SK-N-SH treated with all-trans-retinoic acid at 6 μM for 48 hours (cell line): ENCODE measurements at regions not wholly inside any gene's neighbourhood (a gene's known extent, or its start where the extent isn't known, plus 50 kb on each side); places are given as distances from the start of the nearest gene placed in this dataset.

ENCODE experiments used
- ATAC-seq: fragments of 200-7000 bp; cut with Tn5 transposase; 3 replicates; pipeline ENCODE4 v1.9.1; 2020; ENCODE audit warnings: mild to moderate bottlenecking, moderate library complexity
- ARNTL ChIP-seq: fragments of 450-650 bp; formaldehyde crosslinking; IDR thresholded peaks from 2 replicates; pipeline ENCODE4 v1.5.0; 2020; ENCODE audit warnings: low read depth, mild to moderate bottlenecking, moderate library complexity, borderline replicate concordance
- BACH2 ChIP-seq: fragments of 250-450 bp; sonication (Bioruptor Pico); IDR thresholded peaks from 2 replicates; pipeline ENCODE4 v1.9.0; 2021; ENCODE audit warnings: mild to moderate bottlenecking, borderline replicate concordance
- CSDC2 ChIP-seq: fragments of 250-450 bp; sonication (Bioruptor Pico); IDR thresholded peaks from 2 replicates; pipeline ENCODE4 v1.5.0; 2020; ENCODE audit warnings: mild to moderate bottlenecking, moderate library complexity
- CSRNP3 ChIP-seq: fragments of 250-450 bp; sonication (Bioruptor Pico); IDR thresholded peaks from 2 replicates; pipeline ENCODE4 v1.5.1; 2021; ENCODE audit warnings: mild to moderate bottlenecking, moderate library complexity
- ESRRG ChIP-seq: fragments of 250-450 bp; sonication (Bioruptor Pico); IDR thresholded peaks from 2 replicates; pipeline ENCODE4 v1.6.1; 2021; ENCODE audit warnings: mild to moderate bottlenecking
- GLIS3 ChIP-seq: fragments of 250-450 bp; sonication (Bioruptor Pico); IDR thresholded peaks from 2 replicates; pipeline ENCODE4 v1.5.0; 2020; ENCODE audit warnings: mild to moderate bottlenecking, moderate library complexity
- ISL1 ChIP-seq: fragments of 250-450 bp; sonication (Bioruptor Pico); IDR thresholded peaks from 2 replicates; pipeline ENCODE4 v2.1.2; 2022; ENCODE audit warnings: mild to moderate bottlenecking, moderate library complexity
- OSR1 ChIP-seq: fragments of 250-450 bp; sonication (Bioruptor Pico); IDR thresholded peaks from 2 replicates; pipeline ENCODE4 v1.8.0; 2022; ENCODE audit warnings: moderate library complexity, mild to moderate bottlenecking, inconsistent platforms
- PATZ1 ChIP-seq: fragments of 250-450 bp; sonication (Bioruptor Pico); IDR thresholded peaks from 2 replicates; pipeline ENCODE4 v1.8.0; 2020; ENCODE audit warnings: mild to moderate bottlenecking, moderate library complexity, borderline replicate concordance
- POU6F1 ChIP-seq: fragments of 250-450 bp; sonication (Bioruptor Pico); IDR thresholded peaks from 2 replicates; pipeline ENCODE4 v1.8.0; 2021; ENCODE audit warnings: low read depth, mild to moderate bottlenecking, moderate library complexity, borderline replicate concordance
- PPARA ChIP-seq: fragments of 250-450 bp; sonication (Bioruptor Pico); IDR thresholded peaks from 2 replicates; pipeline ENCODE4 v1.5.0; 2020; ENCODE audit warnings: mild to moderate bottlenecking, borderline replicate concordance
- RARB ChIP-seq: fragments of 250-450 bp; sonication (Bioruptor Pico); IDR thresholded peaks from 2 replicates; pipeline ENCODE4 v1.8.0; 2021; ENCODE audit warnings: mild to moderate bottlenecking, moderate library complexity
- SNAI2 ChIP-seq: fragments of 250-450 bp; sonication (Bioruptor Pico); IDR thresholded peaks from 2 replicates; pipeline ENCODE4 v1.5.0; 2020; ENCODE audit warnings: mild to moderate bottlenecking, moderate library complexity
- TCF4 ChIP-seq: fragments of 250-450 bp; sonication (Bioruptor Pico); IDR thresholded peaks from 2 replicates; pipeline ENCODE4 v1.8.0; 2021; ENCODE audit warnings: mild to moderate bottlenecking, moderate library complexity, borderline replicate concordance
- TOX ChIP-seq: fragments of 250-450 bp; sonication (Bioruptor Pico); IDR thresholded peaks from 2 replicates; pipeline ENCODE4 v1.8.0; 2021; ENCODE audit warnings: mild to moderate bottlenecking, moderate library complexity, borderline replicate concordance
- TSHZ2 ChIP-seq: fragments of 250-450 bp; sonication (Bioruptor Pico); IDR thresholded peaks from 2 replicates; pipeline ENCODE4 v1.5.0; 2020; ENCODE audit warnings: mild to moderate bottlenecking, moderate library complexity
- ZC3H10 ChIP-seq: fragments of 250-450 bp; sonication (Bioruptor Pico); IDR thresholded peaks from 2 replicates; pipeline ENCODE4 v1.5.1; 2021; ENCODE audit warnings: mild to moderate bottlenecking, moderate library complexity
- ZFP3 ChIP-seq: fragments of 250-450 bp; sonication (Bioruptor Pico); IDR thresholded peaks from 2 replicates; pipeline ENCODE4 v1.5.0; 2020; ENCODE audit warnings: mild to moderate bottlenecking, moderate library complexity
- ZFP30 ChIP-seq: fragments of 450-650 bp; formaldehyde crosslinking; IDR thresholded peaks from 2 replicates; pipeline ENCODE4 v1.5.0; 2022; ENCODE audit warnings: mild to moderate bottlenecking, moderate library complexity
- ZNF565 ChIP-seq: fragments of 450-650 bp; formaldehyde crosslinking; conservative IDR thresholded peaks from 2 replicates; pipeline ENCODE4 v1.5.0; 2020; ENCODE audit warnings: low read depth, mild to moderate bottlenecking, moderate library complexity
- ZNF70 ChIP-seq: fragments of 450-650 bp; formaldehyde crosslinking; IDR thresholded peaks from 2 replicates; pipeline ENCODE4 v1.5.0; 2020; ENCODE audit warnings: mild to moderate bottlenecking, moderate library complexity
- ZNF8 ChIP-seq: fragments of 450-650 bp; formaldehyde crosslinking; IDR thresholded peaks from 2 replicates; pipeline ENCODE4 v1.5.0; 2020; ENCODE audit warnings: mild to moderate bottlenecking, moderate library complexity
- TF ChIP-seq, protein P1 (sequence below): fragments of 250-450 bp; sonication (Bioruptor Pico); IDR thresholded peaks from 2 replicates; pipeline ENCODE4 v1.5.1; 2020; ENCODE audit warnings: low read depth, mild to moderate bottlenecking, moderate library complexity

DNA sequence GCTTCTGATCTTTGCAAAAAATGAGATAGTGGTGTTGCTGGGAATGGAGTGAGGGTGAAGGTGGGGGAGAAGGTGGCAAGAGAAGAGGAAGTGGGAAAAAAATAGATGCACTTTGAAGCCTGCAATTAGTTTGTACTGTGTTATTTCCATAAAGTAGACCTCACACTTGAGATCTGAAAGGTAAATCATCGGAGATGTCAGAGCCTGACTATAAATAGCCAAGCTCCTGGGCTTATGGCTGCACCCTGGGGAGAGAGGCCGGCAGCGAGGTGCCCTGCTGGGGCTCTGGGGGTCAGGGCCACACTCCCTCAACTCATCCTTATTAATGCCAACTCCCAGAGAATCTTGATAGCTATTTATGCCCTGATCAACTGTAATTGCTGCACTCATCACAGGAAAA is 134.4 kb downstream of the NXPE2 start:
- TF ChIP-seq POU6F1 (no peak), ZNF70 (CRISPR knock-in tag) (no peak), OSR1 (CRISPR knock-in tag) (no peak), ZFP30 (CRISPR knock-in tag) (no peak), ZNF565 (CRISPR knock-in tag) (no peak), TOX (CRISPR knock-in tag) (no peak), CSRNP3 (no peak), ZFP3 (CRISPR knock-in tag) (no peak), TCF4 (CRISPR knock-in tag) (no peak), ZNF8 (no peak), RARB (no peak), GLIS3 (CRISPR knock-in tag) (no peak)
- TF ChIP-seq, protein P1, sequence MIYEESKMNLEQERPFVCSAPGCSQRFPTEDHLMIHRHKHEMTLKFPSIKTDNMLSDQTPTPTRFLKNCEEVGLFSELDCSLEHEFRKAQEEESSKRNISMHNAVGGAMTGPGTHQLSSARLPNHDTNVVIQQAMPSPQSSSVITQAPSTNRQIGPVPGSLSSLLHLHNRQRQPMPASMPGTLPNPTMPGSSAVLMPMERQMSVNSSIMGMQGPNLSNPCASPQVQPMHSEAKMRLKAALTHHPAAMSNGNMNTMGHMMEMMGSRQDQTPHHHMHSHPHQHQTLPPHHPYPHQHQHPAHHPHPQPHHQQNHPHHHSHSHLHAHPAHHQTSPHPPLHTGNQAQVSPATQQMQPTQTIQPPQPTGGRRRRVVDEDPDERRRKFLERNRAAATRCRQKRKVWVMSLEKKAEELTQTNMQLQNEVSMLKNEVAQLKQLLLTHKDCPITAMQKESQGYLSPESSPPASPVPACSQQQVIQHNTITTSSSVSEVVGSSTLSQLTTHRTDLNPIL (CRISPR knock-in tag): no peak
- TF ChIP-seq, all 23 proteins: peak for 0
- no peak for ATAC-seq

DNA sequence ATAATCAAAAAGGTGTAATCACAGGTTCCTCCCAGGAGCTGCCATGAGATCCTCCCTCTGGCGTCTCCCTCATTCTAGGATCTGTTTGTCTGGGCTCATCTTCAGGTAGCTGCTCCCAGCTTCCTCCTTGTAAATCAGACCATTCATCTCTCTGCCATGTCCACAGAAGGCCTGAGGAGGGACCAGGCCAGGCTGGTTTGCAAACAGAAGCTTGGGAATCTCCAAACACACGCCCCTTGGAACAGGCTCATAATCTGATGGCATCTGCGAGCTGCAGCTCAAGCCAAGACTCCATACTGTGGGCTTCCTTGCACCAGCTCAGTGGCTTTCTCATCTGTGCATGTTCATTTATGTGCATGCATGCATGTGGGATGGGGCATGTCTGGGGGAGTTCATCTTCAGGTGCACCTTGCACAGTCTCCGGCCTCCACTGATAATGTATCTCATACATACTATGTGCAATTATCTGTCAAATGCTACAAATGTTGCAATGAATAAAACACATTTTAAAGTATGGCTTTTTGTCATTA is 134.9 kb downstream of the NXPE2 start:
- ATAC-seq: no peak
- TF ChIP-seq ESRRG (CRISPR knock-in tag) (no peak), TOX (CRISPR knock-in tag) (no peak), ZNF70 (CRISPR knock-in tag) (no peak), ISL1 (CRISPR knock-in tag) (no peak)
- TF ChIP-seq, all 23 proteins: peak for 0

- TF ChIP-seq POU6F1 (no peak), ZC3H10 (CRISPR knock-in tag) (no peak), PPARA (no peak)
- ATAC-seq: no peak
Measured at GRCh38 chr11:114815176-114815575, 136.8 kb downstream of the NXPE2 start.

DNA sequence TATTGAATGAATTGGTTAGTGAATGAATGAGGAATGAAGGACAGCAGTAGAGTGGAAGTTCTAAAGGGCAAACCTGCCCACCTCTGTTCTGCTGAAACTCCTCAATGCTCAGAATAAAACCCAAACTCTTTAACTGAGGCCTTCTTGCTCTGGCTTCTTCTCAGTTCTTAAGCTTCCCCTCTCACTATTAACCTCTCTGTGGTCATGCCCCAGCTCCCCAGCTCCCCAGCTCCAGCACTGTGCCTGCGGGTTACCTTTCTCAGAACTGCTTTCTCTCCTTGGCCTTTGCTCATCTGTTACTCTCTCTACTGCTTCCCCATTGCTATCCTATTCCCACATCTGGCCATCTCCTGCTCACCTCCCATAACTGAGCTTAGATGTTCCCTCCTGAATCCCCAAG is 137.4 kb downstream of the NXPE2 start:
- ATAC-seq: no peak
- TF ChIP-seq ARNTL (CRISPR knock-in tag) (no peak), ZC3H10 (CRISPR knock-in tag) (no peak), SNAI2 (CRISPR knock-in tag) (no peak), OSR1 (CRISPR knock-in tag) (no peak), TOX (CRISPR knock-in tag) (no peak), ZFP3 (CRISPR knock-in tag) (no peak), CSRNP3 (no peak), ZNF565 (CRISPR knock-in tag) (no peak), PATZ1 (no peak), RARB (no peak), CSDC2 (CRISPR knock-in tag) (no peak), TCF4 (CRISPR knock-in tag) (no peak), ZFP30 (CRISPR knock-in tag) (no peak), BACH2 (no peak), TSHZ2 (CRISPR knock-in tag) (no peak)
- TF ChIP-seq, protein P1 (CRISPR knock-in tag): no peak
